Vagina (tissue), 2 donors: ENCODE measurements at regions not wholly inside any gene's neighbourhood (a gene's known extent, or its start where the extent isn't known, plus 50 kb on each side); places are given as distances from the start of the nearest gene placed in this dataset.

Source experiments
- CTCF ChIP-seq, 3 experiments: fragments of 450-650 bp in 2 of 3; fragments of 200-600 bp in 1 of 3; sonication (generic) in 1 of 3; IDR thresholded peaks; one replicate each; pipeline ENCODE4 v1.5.1; 2017 to 2019; ENCODE audit warnings: antibody characterized with exemption in 3 of 3, mild to moderate bottlenecking in 2 of 3, moderate library complexity in 2 of 3
- POLR2A ChIP-seq, 2 donors: fragments of 450-650 bp; IDR thresholded peaks; one replicate each; pipeline ENCODE4 v1.6.1; 2017; ENCODE audit warnings: antibody characterized with exemption in 2 of 2, mild to moderate bottlenecking in 2 of 2, moderate library complexity in 2 of 2
- POLR2AphosphoS5 ChIP-seq, 2 donors: sonication (generic); formaldehyde crosslinking; IDR thresholded peaks; one replicate each; pipeline ENCODE4 v1.9.0; 2017; ENCODE audit warnings: antibody characterized with exemption in 2 of 2, mild to moderate bottlenecking in 2 of 2, low read depth in 1 of 2; ENCODE audit not compliant: insufficient read depth in 1 of 2

DNA sequence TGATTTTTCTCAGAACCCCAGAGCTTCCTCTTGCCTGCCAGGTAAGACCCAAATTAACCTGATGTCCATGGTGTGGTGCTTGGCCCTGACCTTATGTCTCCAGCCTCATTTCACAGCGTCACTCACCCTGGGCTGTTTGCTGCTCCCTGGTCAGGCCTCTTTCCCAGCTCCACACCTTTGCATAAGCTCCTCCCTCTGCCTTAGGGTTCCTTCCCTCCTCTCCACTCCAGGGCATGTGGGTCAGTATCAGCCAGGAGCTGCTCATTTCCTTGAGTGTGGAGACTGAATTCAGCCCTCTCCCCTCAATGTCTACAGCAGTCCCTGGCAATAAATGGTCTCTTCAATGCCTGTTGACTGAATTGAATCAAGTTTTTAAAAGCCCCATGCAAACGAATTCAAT, 75.6 kb upstream of the ANKRD34C start:
- TF ChIP-seq POLR2AphosphoS5 (IDR thresholded peaks at IDR 0.05; ENCODE audit: insufficient read depth in 1 of 2, low read depth in 1 of 2), result no peak
- TF ChIP-seq CTCF (IDR thresholded peaks at IDR 0.05), result no peak
- TF ChIP-seq POLR2A (IDR thresholded peaks at IDR 0.05), result no peak
